ENCODE measurements at regions not wholly inside any gene's neighbourhood (a gene's known extent, or its start where the extent isn't known, plus 50 kb on each side); places are given as distances from the start of the nearest gene placed in this dataset.

GRCh38 chr5:74401281-74401945 lies 239.1 kb downstream of the ENC1 start:
- Histone ChIP-seq H3K27me3 (replicated peaks in 1 of 2; ENCODE audit: control insufficient read depth in 2 of 2, insufficient read depth in 2 of 2, low read length in 1 of 2) (no peaks in the 10 kb centered on the region), H3K9ac (ENCODE audit: control insufficient read depth, insufficient read depth, low read length) (no peak overlapping the region), H3K79me2 (ENCODE audit: control insufficient read depth, insufficient read depth, low read length) (no peaks in the 10 kb centered on the region), H2AFZ (ENCODE audit: control insufficient read depth, low read depth, low read length) (no peak overlapping the region), H3K27ac (ENCODE audit: control insufficient read depth, insufficient read depth) (no peak overlapping the region), H3K4me1 (ENCODE audit: control insufficient read depth, insufficient read depth, low read length) (peaks cover 5% of the 10 kb centered on the region), H3K4me3 (no peak overlapping the region), H4K20me1 (ENCODE audit: control insufficient read depth, insufficient read depth) (no peaks in the 10 kb centered on the region), H3K4me2 (ENCODE audit: control insufficient read depth, insufficient read depth) (no peak overlapping the region), H3K36me3 (ENCODE audit: control insufficient read depth in 2 of 2, insufficient read depth in 2 of 2, low read length in 1 of 2) (no peaks in the 10 kb centered on the region), H3K9me3 (replicated peaks; ENCODE audit: control insufficient read depth, insufficient read depth, low read length) (no peaks in the 10 kb centered on the region; the same call in 2 of the 3 replicates)
- ChIA-PET RAD21 (ENCODE audit: unreplicated experiment) (interaction anchor here (0.7 to 1.2 kb wide), 2 partner anchors 8 to 238 kb away, joined by 3 read pairs; no protein-coding TSS in a partner anchor), SMC1A (ENCODE audit: uncharacterized antibody, unreplicated experiment) (interaction anchor here (0.9 to 1.4 kb wide), 5 partner anchors 10 to 248 kb away, joined by 3 to 4 read pairs (median 4); no protein-coding TSS in a partner anchor), CTCF (interaction anchor here (0.6 to 0.9 kb wide), 2 partner anchors 240 to 568 kb away, joined by 3 to 5 read pairs; no protein-coding TSS in a partner anchor), POLR2A (no interaction called here)
- no peak for DNase-seq (ENCODE audit: low read depth, low spot score)
- ATAC-seq: no peak
- WGBS (ENCODE audit: insufficient coverage, insufficient replicate concordance, low lambda C conversion rate, missing lambda C conversion rate): 92% methylated on average over 2 of the region's 2 CpGs
- no peak for FAIRE-seq
- intact Hi-C loops (cut with micrococcal nuclease; ENCODE audit: unreplicated experiment) (no loop called here), in situ Hi-C loops (cut with MboI) (no loop called here)
- TF ChIP-seq, protein P1, sequence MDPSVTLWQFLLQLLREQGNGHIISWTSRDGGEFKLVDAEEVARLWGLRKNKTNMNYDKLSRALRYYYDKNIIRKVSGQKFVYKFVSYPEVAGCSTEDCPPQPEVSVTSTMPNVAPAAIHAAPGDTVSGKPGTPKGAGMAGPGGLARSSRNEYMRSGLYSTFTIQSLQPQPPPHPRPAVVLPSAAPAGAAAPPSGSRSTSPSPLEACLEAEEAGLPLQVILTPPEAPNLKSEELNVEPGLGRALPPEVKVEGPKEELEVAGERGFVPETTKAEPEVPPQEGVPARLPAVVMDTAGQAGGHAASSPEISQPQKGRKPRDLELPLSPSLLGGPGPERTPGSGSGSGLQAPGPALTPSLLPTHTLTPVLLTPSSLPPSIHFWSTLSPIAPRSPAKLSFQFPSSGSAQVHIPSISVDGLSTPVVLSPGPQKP (IDR thresholded peaks at IDR 0.05; ENCODE audit: low read depth, low read length): no peak
- no peak for TF ChIP-seq LARP7 (IDR thresholded peaks at IDR 0.05)
- TF ChIP-seq FOS (IDR thresholded peaks at IDR 0.05; ENCODE audit: borderline replicate concordance, extremely low read depth, insufficient read length): no peak
- TF ChIP-seq BCLAF1 (IDR thresholded peaks at IDR 0.05): no peak
- no peak for TF ChIP-seq MYB (IDR thresholded peaks at IDR 0.05; ENCODE audit: borderline replicate concordance, low read depth, low read length)
- no TSS peak for BruUV-seq (replicated peaks)
